H1 (cell line): ENCODE measurements at regions not wholly inside any gene's neighbourhood (a gene's known extent, or its start where the extent isn't known, plus 50 kb on each side); places are given as distances from the start of the nearest gene placed in this dataset.

Experiments used
- CTCF ChIA-PET: fragments of 300-600 bp; sonication (Branson Sonifier 250); formaldehyde crosslinking; loops from one replicate; lab custom pipeline; 2021; ENCODE audit not compliant: partially characterized antibody; lab: Charles Lee
- POLR2A ChIA-PET: fragments of 300-600 bp; sonication (Branson Sonifier 250); formaldehyde crosslinking; loops from one replicate; lab custom pipeline; 2021; ENCODE audit warnings: inconsistent platforms; ENCODE audit not compliant: partially characterized antibody; lab: Charles Lee
- DNase-seq, 2 experiments: peaks; one replicate each; pipeline versions ENCODE4 v3.0.0 to v3.0.0-alpha.2; 2010 to 2022; ENCODE audit warnings: low spot score in 2 of 2, low read depth in 1 of 2, mixed read lengths in 1 of 2
- FAIRE-seq: peaks from 2 replicates; lab custom pipeline; 2011; peaks lifted over from hg19 to GRCh38; lab: Jason Lieb, UNC
- H2AFZ ChIP-seq: 2 replicates; pipeline ENCODE4 v1.8.1; 2012; ENCODE audit warnings: low read length, inconsistent platforms
- H2AK5ac ChIP-seq: 2 replicates; pipeline ENCODE4 v1.6.1; 2013; ENCODE audit warnings: low read depth, low read length
- H2BK120ac ChIP-seq: replicated peaks from 2 replicates; pipeline ENCODE3; 2013; ENCODE audit warnings: low read depth, low read length, inconsistent platforms
- H2BK12ac ChIP-seq: 2 replicates; pipeline ENCODE4 v1.6.1; 2013; ENCODE audit warnings: low read depth, low read length
- H2BK15ac ChIP-seq: 2 replicates; pipeline ENCODE4 v1.6.1; 2013; ENCODE audit warnings: low read length
- H2BK20ac ChIP-seq: 2 replicates; pipeline ENCODE4 v1.6.1; 2013; ENCODE audit warnings: low read length
- H2BK5ac ChIP-seq: 2 replicates; pipeline ENCODE4 v1.6.1; 2013; ENCODE audit warnings: low read depth, low read length
- H3K14ac ChIP-seq: 2 replicates; pipeline ENCODE4 v1.6.1; 2013; ENCODE audit warnings: inconsistent platforms; ENCODE audit not compliant: insufficient read length
- H3K18ac ChIP-seq: 2 replicates; pipeline ENCODE4 v1.6.1; 2013; ENCODE audit warnings: low read length; ENCODE audit errors: extremely low read depth
- H3K23ac ChIP-seq: 2 replicates; pipeline ENCODE4 v1.6.1; 2013; ENCODE audit warnings: inconsistent platforms; ENCODE audit not compliant: insufficient read length
- H3K23me2 ChIP-seq: 2 replicates; pipeline ENCODE4 v1.6.1; 2013; ENCODE audit warnings: low read depth, low read length
- H3K27ac ChIP-seq: 2 replicates; pipeline ENCODE4 v1.6.1; 2011; ENCODE audit warnings: low read depth, low read length, inconsistent platforms
- H3K27me3 ChIP-seq, 4 experiments: replicated peaks in 1 of 4; 1 replicate in 1 of 4; 2 replicates in 3 of 4; pipeline versions ENCODE4 v1.6.1 to v1.8.1; 2011 to 2013; ENCODE audit warnings: low read length in 3 of 4, mild to moderate bottlenecking in 3 of 4, inconsistent platforms in 2 of 4, mixed read lengths in 2 of 4, moderate library complexity in 1 of 4; ENCODE audit not compliant: control insufficient read depth in 3 of 4, insufficient read depth in 3 of 4; ENCODE audit errors: extremely low read depth in 1 of 4
- H3K36me3 ChIP-seq, 4 experiments: 2 replicates each; pipeline versions ENCODE4 v1.6.1 to v1.8.1; 2011 to 2013; ENCODE audit warnings: mild to moderate bottlenecking in 4 of 4, low read length in 3 of 4, moderate library complexity in 2 of 4, control low read depth in 1 of 4, inconsistent platforms in 1 of 4; ENCODE audit not compliant: insufficient read depth in 4 of 4, control insufficient read depth in 2 of 4
- H3K4ac ChIP-seq: replicated peaks from 2 replicates; pipeline ENCODE3; 2013; ENCODE audit warnings: low read length, low read depth, mixed read lengths, inconsistent platforms; ENCODE audit not compliant: insufficient read length
- H3K4me1 ChIP-seq, 4 experiments: replicated peaks in 1 of 4; 1 replicate in 1 of 4; 2 replicates in 3 of 4; pipeline versions ENCODE4 v1.6.1 to v1.8.1; 2011 to 2013; ENCODE audit warnings: low read length in 3 of 4, inconsistent platforms in 2 of 4, mixed read lengths in 1 of 4; ENCODE audit not compliant: insufficient read depth in 4 of 4, control insufficient read depth in 3 of 4
- H3K4me2 ChIP-seq, 2 experiments: 2 replicates each; pipeline versions ENCODE4 v1.6.1 to v1.8.1; 2011 to 2013; ENCODE audit warnings: low read depth in 2 of 2, low read length in 2 of 2, control low read depth in 1 of 2, inconsistent platforms in 1 of 2, mild to moderate bottlenecking in 1 of 2; ENCODE audit not compliant: insufficient read depth in 1 of 2
- H3K4me3 ChIP-seq, 4 experiments: fragments of 200-600, 300-600 bp in 1 of 4; sonication (generic), shearing (Covaris generic), sonication (Bioruptor Twin) in 1 of 4; 2 replicates each; pipeline versions ENCODE4 v1.5.1 to v1.8.1; 2011 to 2016; ENCODE audit warnings: low read length in 4 of 4, low read depth in 3 of 4, control low read depth in 2 of 4, inconsistent platforms in 2 of 4, mild to moderate bottlenecking in 2 of 4, mixed read lengths in 1 of 4, moderate library complexity in 1 of 4; ENCODE audit not compliant: insufficient read depth in 2 of 4; ENCODE audit errors: extremely low read depth in 1 of 4
- H3K56ac ChIP-seq: replicated peaks from 2 replicates; pipeline ENCODE3; 2013; ENCODE audit warnings: low read depth, mild to moderate bottlenecking, mixed read lengths, low read length, inconsistent platforms; ENCODE audit not compliant: insufficient read length
- H3K79me1 ChIP-seq: 2 replicates; pipeline ENCODE4 v1.6.1; 2013; ENCODE audit warnings: low read depth, low read length, control low read depth
- H3K79me2 ChIP-seq, 2 experiments: 2 replicates each; pipeline versions ENCODE4 v1.6.1 to v1.8.1; 2012 to 2013; ENCODE audit warnings: low read length in 2 of 2, mild to moderate bottlenecking in 2 of 2, inconsistent platforms in 1 of 2; ENCODE audit not compliant: insufficient read depth in 2 of 2, control insufficient read depth in 1 of 2
- H3K9ac ChIP-seq, 4 experiments: replicated peaks in 1 of 4; 1 replicate in 1 of 4; 2 replicates in 3 of 4; pipeline versions ENCODE4 v1.6.1 to v1.8.1; 2011 to 2013; ENCODE audit warnings: low read depth in 3 of 4, low read length in 3 of 4, control low read depth in 2 of 4, mild to moderate bottlenecking in 2 of 4, moderate library complexity in 2 of 4, inconsistent platforms in 1 of 4; ENCODE audit errors: extremely low read depth in 1 of 4
- H3K9me3 ChIP-seq, 2 experiments: 2 replicates each; pipeline versions ENCODE4 v1.6.1 to v1.8.1; 2012 to 2013; ENCODE audit warnings: mild to moderate bottlenecking in 2 of 2, moderate library complexity in 2 of 2, control low read depth in 1 of 2, inconsistent platforms in 1 of 2, low read depth in 1 of 2, low read length in 1 of 2, mixed read lengths in 1 of 2; ENCODE audit not compliant: insufficient read depth in 2 of 2
- H4K20me1 ChIP-seq, 2 experiments: replicated peaks in 1 of 2; 2 replicates each; pipeline versions ENCODE3 to v1.8.1; 2011 to 2013; ENCODE audit warnings: inconsistent platforms in 2 of 2, low read length in 2 of 2, mild to moderate bottlenecking in 1 of 2; ENCODE audit not compliant: insufficient read depth in 2 of 2, control insufficient read depth in 1 of 2
- H4K5ac ChIP-seq: 2 replicates; pipeline ENCODE4 v1.6.1; 2013; ENCODE audit warnings: low read length, low read depth, mixed read lengths, inconsistent platforms; ENCODE audit not compliant: insufficient read length
- H4K8ac ChIP-seq: 2 replicates; pipeline ENCODE4 v1.8.0; 2013; ENCODE audit warnings: mild to moderate bottlenecking, moderate library complexity, low read length, inconsistent platforms; ENCODE audit not compliant: insufficient read depth; ENCODE audit errors: extremely low read depth
- H4K91ac ChIP-seq: replicated peaks from 2 replicates; pipeline ENCODE3; 2013; ENCODE audit warnings: low read length, mixed read lengths, inconsistent platforms; ENCODE audit not compliant: insufficient read length
- BRCA1 ChIP-seq: IDR thresholded peaks from 2 replicates; pipeline ENCODE4 v1.6.1; 2012; ENCODE audit warnings: low read depth, low read length, improper control_type of control experiment
- EZH2 ChIP-seq: fragments of 200-600 bp; sonication (generic); IDR thresholded peaks from 2 replicates; pipeline ENCODE4 v1.7.1; 2012; ENCODE audit warnings: low read depth, mild to moderate bottlenecking, moderate library complexity, low read length, inconsistent platforms; ENCODE audit not compliant: severe bottlenecking
- GABPA ChIP-seq: IDR thresholded peaks from 2 replicates; pipeline ENCODE4 v1.6.1; 2011; ENCODE audit warnings: mild to moderate bottlenecking, low read length, moderate library complexity, borderline replicate concordance; ENCODE audit not compliant: insufficient read depth
- HDAC6 ChIP-seq: IDR thresholded peaks from one replicate; pipeline ENCODE4 v1.7.1; 2012; ENCODE audit warnings: low read depth, mild to moderate bottlenecking, inconsistent platforms, low read length, moderate library complexity
- JUND ChIP-seq: IDR thresholded peaks from 2 replicates; pipeline ENCODE4 v1.6.1; 2011; ENCODE audit warnings: mild to moderate bottlenecking, improper control_type of control experiment, low read length
- SRF ChIP-seq: IDR thresholded peaks from 2 replicates; pipeline ENCODE4 v1.6.1; 2011; ENCODE audit warnings: mild to moderate bottlenecking, low read depth, low read length, moderate library complexity
- WGBS, 2 experiments: shearing (Covaris generic) in 1 of 2; methylation state at CpG; one replicate each; pipeline versions ENCODE4 v1.1.6 to v1.1.7; 2013 to 2015; ENCODE audit warnings: low lambda C conversion rate in 2 of 2, mixed read lengths in 2 of 2, inconsistent platforms in 1 of 2, low coverage in 1 of 2, missing lambda C conversion rate in 1 of 2; ENCODE audit not compliant: insufficient replicate concordance in 2 of 2, insufficient coverage in 1 of 2, insufficient read length in 1 of 2; ENCODE audit errors: extremely low coverage in 1 of 2, missing lambda C conversion rate in 1 of 2; 5-methylcytosine and 5-hydroxymethylcytosine counted together
- TF ChIP-seq, protein P1 (sequence below), 3 experiments: IDR thresholded peaks; 1 replicate in 2 of 3; 2 replicates in 1 of 3; pipeline versions ENCODE4 v1.5.1 to v1.6.1; 2011; ENCODE audit warnings: low read length in 3 of 3, mild to moderate bottlenecking in 3 of 3, inconsistent platforms in 2 of 3, low read depth in 1 of 3, moderate library complexity in 1 of 3; ENCODE audit not compliant: insufficient read depth in 1 of 3; ENCODE audit errors: control extremely low read depth in 1 of 3

- Histone ChIP-seq H3K4me3 (no peak overlapping the region), H3K27me3 (peaks cover 0 to 2% (median 0%) of the 10 kb centered on the region in 4 experiments; a peak in 1 of 7 replicates), H3K36me3 (no peaks in the 10 kb centered on the region), H2AFZ (no peak overlapping the region), H2BK12ac (no peak overlapping the region), H3K18ac (no peak overlapping the region), H3K14ac (no peak overlapping the region), H2BK120ac (no peak overlapping the region), H3K79me2 (no peaks in the 10 kb centered on the region), H2BK5ac (no peak overlapping the region), H3K23me2 (no peaks in the 10 kb centered on the region), H2BK15ac (no peak overlapping the region), H4K20me1 (no peaks in the 10 kb centered on the region), H3K23ac (no peak overlapping the region), H4K91ac (no peak overlapping the region), H3K4me2 (no peak overlapping the region)
- CTCF ChIA-PET = no interaction called here
- FAIRE-seq = no peak
- 80% methylated on average over 3 of the region's 3 CpGs; no CpG with 5 or more reads in 1 of the 2 experiments for WGBS, 2 experiments
- TF ChIP-seq HDAC6 = no peak
- TF ChIP-seq, protein P1, sequence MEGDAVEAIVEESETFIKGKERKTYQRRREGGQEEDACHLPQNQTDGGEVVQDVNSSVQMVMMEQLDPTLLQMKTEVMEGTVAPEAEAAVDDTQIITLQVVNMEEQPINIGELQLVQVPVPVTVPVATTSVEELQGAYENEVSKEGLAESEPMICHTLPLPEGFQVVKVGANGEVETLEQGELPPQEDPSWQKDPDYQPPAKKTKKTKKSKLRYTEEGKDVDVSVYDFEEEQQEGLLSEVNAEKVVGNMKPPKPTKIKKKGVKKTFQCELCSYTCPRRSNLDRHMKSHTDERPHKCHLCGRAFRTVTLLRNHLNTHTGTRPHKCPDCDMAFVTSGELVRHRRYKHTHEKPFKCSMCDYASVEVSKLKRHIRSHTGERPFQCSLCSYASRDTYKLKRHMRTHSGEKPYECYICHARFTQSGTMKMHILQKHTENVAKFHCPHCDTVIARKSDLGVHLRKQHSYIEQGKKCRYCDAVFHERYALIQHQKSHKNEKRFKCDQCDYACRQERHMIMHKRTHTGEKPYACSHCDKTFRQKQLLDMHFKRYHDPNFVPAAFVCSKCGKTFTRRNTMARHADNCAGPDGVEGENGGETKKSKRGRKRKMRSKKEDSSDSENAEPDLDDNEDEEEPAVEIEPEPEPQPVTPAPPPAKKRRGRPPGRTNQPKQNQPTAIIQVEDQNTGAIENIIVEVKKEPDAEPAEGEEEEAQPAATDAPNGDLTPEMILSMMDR (IDR thresholded peaks at IDR 0.05; ENCODE audit: control extremely low read depth in 1 of 3, insufficient read depth in 1 of 3, low read depth in 1 of 3, low read length in 3 of 3) = no peak
- TF ChIP-seq GABPA = no peak
- TF ChIP-seq EZH2 = no peak
- no peak for TF ChIP-seq SRF
- no peak for TF ChIP-seq BRCA1
- no peak for TF ChIP-seq JUND
- TF ChIP-seq, all 59 proteins: peak for 0
- no peaks in the 10 kb centered on the region for H3K79me1 ChIP-seq
- H3K4me1 ChIP-seq = no peaks in the 10 kb centered on the region
- H3K9me3 ChIP-seq = no peaks in the 10 kb centered on the region
- no peak overlapping the region for H3K56ac ChIP-seq
- POLR2A ChIA-PET = no interaction called here
- H3K9ac ChIP-seq = no peak overlapping the region
- no peak overlapping the region for H3K27ac ChIP-seq
- no peak overlapping the region for H2BK20ac ChIP-seq
- no peak overlapping the region for H4K8ac ChIP-seq
- no peak overlapping the region for H4K5ac ChIP-seq
- DNase-seq = no peak
- no peak overlapping the region for H3K4ac ChIP-seq
- no peak overlapping the region for H2AK5ac ChIP-seq
Measured at GRCh38 chr2:145807554-145807953, 1287.6 kb upstream of the ZEB2 start.
